HG02970 (cell line): ENCODE measurements at regions not wholly inside any gene's neighbourhood (a gene's known extent, or its start where the extent isn't known, plus 50 kb on each side); places are given as distances from the start of the nearest gene placed in this dataset.

Experiments used
- ATAC-seq: cut with Tn5 transposase; IDR thresholded peaks from one replicate; pipeline ENCODE4 v1.9.1; 2021; ENCODE audit warnings: mild to moderate bottlenecking, moderate library complexity, moderate number of reproducible peaks; ENCODE audit not compliant: unreplicated experiment, low FRiP score

DNA sequence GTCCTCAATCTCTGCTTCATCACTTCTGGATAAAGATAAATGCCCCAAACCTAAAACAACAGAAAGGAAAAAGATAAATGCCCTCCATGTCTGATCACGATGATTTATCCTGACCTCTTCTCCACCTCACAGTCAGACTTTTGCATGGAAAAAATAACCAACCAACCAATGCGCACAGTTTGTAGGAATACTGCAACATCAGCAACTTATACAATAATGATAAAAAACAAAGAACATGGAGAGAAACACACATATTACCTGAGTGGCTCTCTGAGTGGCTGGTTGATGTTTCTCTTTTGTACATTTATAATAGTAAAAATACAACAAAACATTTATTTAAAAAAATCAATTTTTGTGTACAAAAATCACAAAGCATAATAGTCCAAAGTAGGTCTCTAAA lies 93.0 kb upstream of the PUDP start:
- no peak for ATAC-seq

DNA sequence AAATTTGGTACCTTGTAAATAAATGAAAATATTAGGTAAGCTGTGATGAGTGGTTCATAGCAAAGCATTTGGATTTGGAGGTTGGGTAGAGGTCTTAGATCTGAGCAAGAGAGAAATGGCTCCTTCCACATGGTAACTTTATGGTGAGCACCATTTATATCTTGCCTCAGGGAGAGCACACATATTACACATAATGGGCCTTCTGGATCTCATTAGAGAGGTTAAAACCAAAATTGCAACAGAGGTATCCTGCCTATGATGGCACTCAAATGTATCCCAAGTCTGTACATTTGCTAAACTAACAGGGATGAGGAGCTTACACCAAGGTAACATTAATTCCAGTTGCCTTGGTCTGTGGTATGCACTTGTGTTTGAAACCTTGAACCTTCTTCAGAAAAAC lies 87.1 kb upstream of the PUDP start:
- no peak for ATAC-seq

DNA sequence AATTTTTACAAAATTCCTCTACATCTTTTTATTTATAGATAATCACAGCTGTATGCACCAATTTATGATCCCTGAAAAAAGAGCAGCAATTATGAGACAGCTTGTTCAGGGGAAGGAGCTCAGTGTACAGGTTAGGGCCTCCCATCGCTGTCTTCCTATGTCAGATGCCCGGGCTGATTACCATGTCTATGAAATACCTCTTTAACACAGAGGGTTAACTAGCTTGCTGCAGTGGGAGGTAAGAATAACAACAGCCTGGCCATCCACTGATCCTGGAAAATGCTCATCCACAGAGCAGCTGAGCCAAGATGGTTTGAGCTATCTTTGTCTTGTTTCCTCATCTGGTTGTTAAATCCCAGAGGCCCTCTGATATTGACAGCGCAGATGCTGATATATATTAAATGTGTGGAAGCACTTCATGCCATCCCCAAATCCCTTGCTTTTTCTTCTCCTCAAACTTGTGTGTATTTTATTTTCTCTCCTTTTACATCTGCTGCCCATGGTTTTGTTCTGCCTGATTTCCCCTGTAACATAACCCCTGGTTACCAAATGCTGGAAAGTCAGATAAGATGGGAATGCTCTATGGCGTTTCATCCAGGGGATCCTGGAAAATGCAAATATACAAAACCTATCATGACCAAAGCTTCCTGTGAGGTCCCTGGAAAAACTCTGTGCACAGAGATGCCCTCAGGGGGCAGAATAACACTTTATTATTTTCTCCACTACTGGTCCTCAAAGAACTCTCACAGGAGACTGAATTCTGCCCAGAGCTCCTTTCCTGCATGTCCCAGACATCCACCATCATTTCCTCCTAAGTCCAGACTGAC lies 85.8 kb upstream of the PUDP start:
- no peak for ATAC-seq

DNA sequence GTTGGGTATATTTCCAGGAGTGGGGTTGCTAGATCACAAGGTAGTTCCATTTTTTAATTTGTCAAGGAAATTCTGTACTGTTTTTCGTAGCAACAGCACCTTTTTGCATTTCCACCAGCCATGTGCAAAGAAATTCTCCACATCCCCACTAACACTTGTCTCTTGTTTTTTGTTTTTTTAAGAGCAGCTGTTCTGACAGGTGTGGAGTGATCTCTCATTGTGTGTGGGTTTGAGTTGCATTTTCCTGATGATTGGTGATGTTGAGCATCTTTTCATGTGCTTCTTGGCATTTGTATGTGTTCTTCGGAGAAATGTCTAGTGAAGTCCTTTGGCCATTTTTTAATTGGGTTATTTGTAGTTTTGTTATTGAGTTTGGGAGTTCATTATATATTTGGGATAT lies 80.3 kb upstream of the PUDP start:
- no peak for ATAC-seq

DNA sequence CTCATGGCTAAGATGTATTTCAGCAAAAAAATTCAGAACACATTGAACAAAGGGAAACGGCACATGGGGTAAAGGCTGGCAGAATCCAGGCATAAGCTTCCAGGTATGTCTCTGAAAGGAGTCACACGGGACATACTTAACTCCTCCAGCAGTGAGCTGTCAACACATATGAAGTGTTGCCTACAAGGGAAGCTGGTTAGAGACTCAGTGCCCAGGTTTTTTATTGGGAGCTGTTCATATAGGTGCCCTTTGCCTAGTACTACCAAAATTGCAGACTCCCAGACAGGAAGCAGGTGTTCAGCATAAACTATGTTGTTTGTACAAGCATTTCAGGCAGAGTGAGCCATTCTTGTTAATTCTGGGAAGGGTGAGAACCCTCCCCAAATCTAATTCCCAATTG lies 77.4 kb upstream of the PUDP start:
- no peak for ATAC-seq

DNA sequence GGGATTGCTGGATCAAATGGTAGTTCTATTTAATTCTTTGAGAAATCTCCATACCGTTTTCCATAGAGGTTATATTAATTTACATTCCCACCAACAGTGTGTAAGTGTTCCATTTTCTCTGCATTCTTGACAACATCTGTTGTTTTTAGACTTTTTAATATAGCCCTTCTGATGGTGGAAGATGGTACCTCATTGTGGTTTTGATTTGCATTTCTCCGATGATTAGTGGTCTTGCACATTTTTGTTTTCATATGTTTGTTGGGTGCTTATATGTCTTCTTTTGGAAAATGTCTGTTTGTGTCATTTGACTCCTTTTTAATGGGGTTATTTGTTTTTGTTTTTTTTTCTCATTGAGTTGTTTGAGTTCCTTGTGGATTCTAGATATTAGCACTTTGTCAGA lies 75.3 kb upstream of the PUDP start:
- ATAC-seq: no peak

DNA sequence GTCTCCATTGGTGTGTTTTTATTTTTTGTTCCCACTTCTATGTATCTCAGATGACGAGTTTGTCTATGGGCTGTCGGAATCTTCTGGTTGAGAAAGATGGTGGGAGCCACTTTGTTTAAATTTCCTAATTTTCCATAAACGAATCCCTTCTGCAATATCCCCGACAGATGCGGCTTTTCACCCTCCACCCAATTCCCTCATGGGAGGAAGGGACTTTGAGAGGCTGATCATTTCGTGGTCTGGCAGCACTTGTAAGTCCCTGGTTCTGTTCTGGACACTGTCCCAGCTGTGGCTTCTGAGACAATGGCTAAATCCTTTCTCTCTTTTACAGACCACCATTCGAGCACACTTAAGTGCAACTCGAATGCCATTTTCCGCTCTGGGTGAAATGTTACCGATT lies 72.2 kb upstream of the PUDP start:
- ATAC-seq: no peak

DNA sequence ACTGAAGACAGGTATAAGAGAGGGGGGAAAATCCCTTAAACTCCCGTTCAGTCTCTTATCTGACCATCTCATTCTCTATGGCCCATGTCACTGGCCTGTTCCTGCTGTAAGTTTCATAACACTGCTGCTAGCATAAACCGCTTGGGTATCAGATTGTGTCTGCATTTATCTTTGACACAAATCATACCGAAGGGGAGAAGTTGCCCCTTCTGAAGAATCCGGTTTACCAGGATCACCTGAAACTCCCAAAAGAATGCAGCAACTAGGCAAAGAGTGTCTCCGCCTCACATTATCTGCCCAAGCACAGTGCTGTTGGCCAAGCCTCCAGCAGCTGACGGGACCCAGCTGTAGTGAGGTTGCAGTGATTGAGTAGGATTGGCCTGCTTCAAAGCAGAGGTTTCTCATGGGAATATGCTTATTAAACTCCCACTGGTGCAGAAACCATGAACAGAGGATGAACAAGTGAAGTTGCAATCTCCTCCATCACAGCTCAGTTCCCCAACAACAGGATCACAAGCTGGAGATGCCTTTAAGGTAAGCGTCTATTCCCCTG lies 71.3 kb upstream of the PUDP start:
- ATAC-seq: no peak

DNA sequence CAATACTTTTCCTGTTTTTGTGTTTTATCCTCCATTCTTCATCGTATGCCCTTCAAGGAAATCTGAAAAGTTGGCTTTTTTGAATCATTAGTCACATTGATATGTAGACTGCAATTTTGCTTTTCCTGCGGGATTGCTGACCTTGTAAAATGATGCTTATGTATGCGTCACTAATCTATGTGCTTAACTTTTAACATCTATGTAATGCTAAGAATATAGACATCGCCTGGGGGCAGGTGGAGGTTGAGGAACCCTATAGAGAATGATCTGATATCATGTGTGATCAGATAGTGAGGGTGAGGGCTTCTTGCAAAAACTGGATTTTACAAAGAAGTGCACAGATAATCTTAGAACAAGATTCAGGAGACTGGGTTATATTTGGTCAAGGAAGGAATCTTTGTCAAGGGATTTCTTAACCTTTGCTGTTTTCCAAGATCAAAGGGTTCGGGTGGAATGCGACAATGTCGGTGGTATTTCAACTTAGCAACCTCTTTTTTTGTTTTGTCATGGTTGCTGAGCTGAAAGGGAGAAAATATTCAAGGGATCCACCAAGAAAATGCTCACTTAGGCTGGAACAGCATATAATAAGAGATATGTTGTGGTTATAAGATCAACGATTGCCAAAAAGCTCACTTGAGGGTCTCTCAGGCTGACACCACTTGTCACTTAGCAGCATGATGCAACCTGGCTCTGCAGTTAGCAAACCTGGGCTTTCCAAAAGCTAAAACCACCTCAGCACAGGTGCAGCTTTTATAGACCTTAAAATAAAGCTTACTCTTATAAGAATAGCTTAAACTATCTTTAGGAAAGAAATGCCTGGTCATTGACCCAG lies 70.6 kb upstream of the PUDP start:
- ATAC-seq: no peak

DNA sequence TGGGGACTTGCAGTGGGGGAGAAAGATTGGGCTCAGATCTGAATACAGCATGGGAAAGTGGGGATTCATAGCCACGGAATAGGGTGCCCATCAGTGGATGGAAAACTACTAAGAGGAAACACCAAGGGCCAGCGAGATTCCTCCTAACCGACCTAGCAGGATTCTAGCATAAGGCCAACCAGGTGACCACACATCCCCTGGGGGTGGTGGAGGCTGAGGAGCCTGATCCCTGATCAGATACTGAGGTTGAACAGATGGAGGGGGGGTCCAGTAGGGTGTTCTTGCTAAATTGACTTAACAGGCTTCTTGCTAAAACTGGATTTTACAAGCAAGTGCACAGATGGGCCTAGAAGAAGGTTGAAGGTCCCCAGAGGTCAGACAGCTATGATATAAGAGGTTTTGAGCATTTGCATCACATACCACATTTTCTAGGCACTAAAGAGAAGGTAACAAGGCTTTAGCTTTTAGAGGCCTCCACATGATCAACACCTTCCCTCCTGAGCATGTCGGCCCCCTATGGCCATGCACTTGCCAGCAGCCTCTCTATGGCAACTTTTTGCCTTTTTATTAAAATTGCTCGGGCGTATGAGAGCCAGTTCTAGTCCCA lies 69.1 kb upstream of the PUDP start:
- ATAC-seq: no peak

DNA sequence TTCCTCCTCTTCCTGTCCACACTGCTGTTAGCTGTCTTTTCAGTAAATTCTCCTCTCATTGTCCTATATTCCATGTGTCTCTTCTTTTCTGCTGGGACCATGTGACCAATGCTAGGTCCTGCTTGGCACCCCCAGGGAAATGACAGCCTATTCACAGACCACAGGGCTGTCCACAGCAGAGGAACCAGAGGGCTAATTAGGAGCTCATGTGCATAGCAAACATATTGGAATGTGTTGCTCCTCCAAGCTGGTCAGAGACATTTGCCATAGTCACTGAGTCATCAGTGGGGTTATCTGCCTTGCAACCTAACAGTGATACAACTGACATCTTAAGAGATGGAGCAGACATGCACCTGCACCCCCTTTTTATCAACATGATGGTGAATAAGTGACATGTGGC lies 67.9 kb upstream of the PUDP start:
- ATAC-seq: no peak

DNA sequence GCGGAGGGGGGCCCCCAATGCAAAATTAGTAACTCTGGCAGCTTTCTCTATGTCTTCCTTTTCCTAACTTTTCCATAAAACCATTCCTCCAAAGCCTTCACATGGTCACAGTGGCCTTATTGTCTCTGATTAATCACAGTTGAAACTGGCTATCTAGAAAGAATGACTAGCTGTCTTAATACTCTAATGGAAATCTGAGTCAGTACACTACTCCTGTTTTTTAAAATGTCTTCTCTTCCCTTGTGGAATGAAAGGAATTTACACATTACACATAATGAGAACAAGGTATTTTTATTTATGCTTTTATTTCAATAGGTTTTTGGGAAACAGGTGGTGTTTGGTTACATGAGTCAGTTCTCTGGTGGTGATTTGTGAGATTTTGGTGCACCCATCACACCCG lies 66.3 kb upstream of the PUDP start:
- ATAC-seq: no peak

DNA sequence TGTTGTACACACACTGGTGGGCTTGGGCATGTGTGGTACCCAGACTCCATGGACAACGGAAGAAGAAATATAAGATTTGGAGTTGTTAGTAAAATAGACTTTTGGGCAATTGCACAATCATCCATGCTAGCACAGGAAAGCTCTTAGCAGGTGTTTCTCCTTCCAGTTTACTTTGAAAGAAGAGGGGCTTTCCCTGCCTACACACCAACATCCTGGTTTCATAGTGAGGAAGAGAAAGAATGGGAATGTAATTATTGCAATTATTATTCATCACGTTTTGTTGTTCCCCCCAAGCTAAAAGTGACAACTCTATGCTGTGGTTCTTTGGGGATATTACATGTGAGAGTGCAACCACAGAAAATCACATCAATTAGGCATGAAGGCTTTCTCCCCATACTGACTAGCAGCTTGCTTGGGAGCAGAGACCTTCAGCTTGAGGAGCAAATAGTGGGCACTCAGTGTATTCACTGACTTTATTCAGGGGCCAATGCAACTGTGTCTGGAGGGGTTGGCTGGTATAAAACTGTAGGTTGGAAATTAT lies 57.2 kb upstream of the PUDP start:
- no peak for ATAC-seq

DNA sequence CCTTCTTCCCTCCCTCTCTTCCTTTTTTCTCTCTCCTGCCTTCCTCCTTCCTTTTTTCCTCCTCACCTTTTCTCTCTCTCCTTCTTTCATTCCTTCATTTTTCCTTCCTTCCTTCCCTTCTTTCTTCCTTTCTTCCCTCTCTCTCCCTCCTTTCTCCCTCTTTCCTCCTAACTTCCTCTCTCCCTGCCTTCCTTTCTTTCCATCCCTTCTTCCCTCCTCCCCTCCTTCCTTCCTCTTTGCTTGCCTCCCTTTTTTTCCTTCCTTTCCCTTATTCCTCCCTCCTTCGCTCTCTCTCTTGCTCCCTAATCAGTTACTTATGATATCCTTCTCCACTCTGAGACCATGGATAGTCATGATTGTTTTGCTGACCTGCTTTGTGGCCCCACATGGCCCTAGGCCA lies 56.7 kb upstream of the PUDP start:
- ATAC-seq: no peak

DNA sequence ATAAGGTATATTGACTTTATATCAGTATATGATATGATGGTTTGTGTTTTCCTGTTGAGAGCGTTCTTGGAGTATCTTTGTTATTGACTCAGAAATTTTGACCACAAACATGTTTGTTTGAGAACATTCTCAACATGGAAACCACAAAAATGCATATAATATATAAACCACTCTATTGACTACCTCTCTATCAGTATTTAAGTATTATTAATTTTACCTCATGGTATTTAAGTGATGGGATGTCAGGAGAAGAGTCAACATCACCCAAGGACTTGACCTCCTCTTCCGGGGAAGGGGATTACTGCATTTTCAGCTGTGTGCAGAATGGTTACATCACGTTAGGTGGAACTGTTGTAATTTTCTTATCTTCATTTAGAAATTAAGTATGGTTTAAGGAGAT lies 54.3 kb upstream of the PUDP start:
- ATAC-seq: no peak

DNA sequence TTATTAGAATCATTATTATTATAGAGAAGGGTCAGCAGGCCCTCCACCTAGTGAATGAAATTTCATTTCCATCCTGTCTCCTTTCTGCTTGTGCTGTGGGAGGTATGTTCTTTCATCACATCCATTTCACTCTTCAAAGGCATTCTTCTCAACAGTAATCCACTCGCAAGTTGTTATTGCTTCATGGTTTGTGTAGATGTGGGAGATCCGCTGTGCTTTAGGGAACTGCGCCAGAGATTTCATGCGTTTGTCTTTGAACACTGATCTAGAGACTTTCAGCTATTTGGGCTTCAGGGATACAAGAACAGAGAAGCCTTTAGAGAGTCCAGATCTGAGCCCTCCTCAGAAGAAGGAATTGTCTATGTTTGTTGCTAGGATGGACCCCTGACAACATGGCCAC lies 53.5 kb upstream of the PUDP start:
- ATAC-seq: no peak

DNA sequence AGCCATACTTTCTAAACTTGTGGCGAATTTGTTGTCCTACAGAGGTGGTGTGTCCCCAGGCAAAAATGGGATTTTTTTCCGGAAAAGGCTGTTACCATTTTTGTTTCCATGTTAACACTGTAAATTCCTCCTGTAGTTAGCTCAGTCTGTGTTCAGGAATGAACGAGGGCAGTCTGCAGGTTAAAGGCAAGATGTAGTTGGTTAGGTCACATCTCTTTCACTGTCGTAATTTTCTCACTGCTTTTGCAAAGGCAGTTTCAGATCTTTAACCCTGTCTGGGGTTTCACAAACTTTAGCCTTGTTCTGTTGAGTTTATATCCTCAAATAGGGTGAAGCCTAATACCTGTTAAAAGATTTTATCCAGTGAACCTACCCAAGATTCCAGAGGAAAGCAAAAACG lies 50.5 kb upstream of the PUDP start:
- no peak for ATAC-seq
